ENCODE measurements at regions not wholly inside any gene's neighbourhood (a gene's known extent, or its start where the extent isn't known, plus 50 kb on each side); places are given as distances from the start of the nearest gene placed in this dataset.

GRCh38 chr2:64300066-64300465 lies 153.9 kb upstream of the LGALSL start:
- no peak for DNase-seq (ENCODE audit: low read depth)
- H3K4me3 ChIP-seq (ENCODE audit: low read depth, low read length), result no peak overlapping the region
- no peak for TF ChIP-seq CTCF (IDR thresholded peaks at IDR 0.05; ENCODE audit: insufficient read depth, low read depth, low read length, missing control alignments)

GRCh38 chr2:64303250-64303649 lies 150.7 kb upstream of the LGALSL start:
- no peak for TF ChIP-seq CTCF (IDR thresholded peaks at IDR 0.05; ENCODE audit: insufficient read depth, low read depth, low read length, missing control alignments)
- DNase-seq (ENCODE audit: low read depth), result no peak

GRCh38 chr2:64307421-64307820 lies 146.5 kb upstream of the LGALSL start:
- DNase-seq (ENCODE audit: low read depth), result no peak
- H3K4me3 ChIP-seq (ENCODE audit: low read depth, low read length), result no peak overlapping the region
- no peak for TF ChIP-seq CTCF (IDR thresholded peaks at IDR 0.05; ENCODE audit: insufficient read depth, low read depth, low read length, missing control alignments)

More at GRCh38 chr2:64303250-64303649, 150.7 kb upstream of the LGALSL start:
- no peak overlapping the region for H3K4me3 ChIP-seq (ENCODE audit: low read depth, low read length)

GRCh38 chr2:64311191-64311910 lies 142.6 kb upstream of the LGALSL start:
- no peak overlapping the region for H3K4me3 ChIP-seq (ENCODE audit: low read depth, low read length)
- TF ChIP-seq CTCF (IDR thresholded peaks at IDR 0.05; ENCODE audit: insufficient read depth, low read depth, low read length, missing control alignments), result no peak
- DNase-seq (ENCODE audit: low read depth), result no peak

GRCh38 chr2:64311948-64312621 lies 141.9 kb upstream of the LGALSL start:
- DNase-seq (ENCODE audit: low read depth), result peak; percentile 65
- peak; percentile 40 for TF ChIP-seq CTCF (IDR thresholded peaks at IDR 0.05; ENCODE audit: insufficient read depth, low read depth, low read length, missing control alignments)
- H3K4me3 ChIP-seq (ENCODE audit: low read depth, low read length), result no peak overlapping the region

GRCh38 chr2:64312622-64313397 lies 141.2 kb upstream of the LGALSL start:
- no peak for DNase-seq (ENCODE audit: low read depth)
- H3K4me3 ChIP-seq (ENCODE audit: low read depth, low read length), result no peak overlapping the region
- no peak for TF ChIP-seq CTCF (IDR thresholded peaks at IDR 0.05; ENCODE audit: insufficient read depth, low read depth, low read length, missing control alignments)

Measured in GM12865 (cell line).